Activated CD4-positive, alpha-beta memory T cell treated with anti-CD3 and anti-CD28 coated beads for 36 hours (primary cell): ENCODE measurements at regions not wholly inside any gene's neighbourhood (a gene's known extent, or its start where the extent isn't known, plus 50 kb on each side); places are given as distances from the start of the nearest gene placed in this dataset.
"Not testable (repeated sequence)": the region's sequence is repeated elsewhere in the genome, so short reads cannot be mapped to it uniquely, and the experiment has no call there.

ENCODE experiments used
- CTCF ChIA-PET: fragments of 350-600 bp; sonication (Branson Sonifier 250); formaldehyde crosslinking; loops from one replicate; lab custom pipeline; 2021; ENCODE audit warnings: antibody characterized with exemption, inconsistent platforms; lab: Charles Lee
- POLR2A ChIA-PET: fragments of 350-600 bp; sonication (Branson Sonifier 250); formaldehyde crosslinking; loops from one replicate; lab custom pipeline; 2021; ENCODE audit warnings: antibody characterized with exemption; lab: Charles Lee
- DNase-seq: peaks from one replicate; pipeline ENCODE4 v3.0.0-alpha.2; 2020
- H3K27ac Mint-ChIP-seq: one replicate; pipeline ENCODE4 v1.8.0; 2021; ENCODE audit warnings: mixed read lengths
- H3K27me3 Mint-ChIP-seq: one replicate; pipeline ENCODE4 v1.8.0; 2021; ENCODE audit warnings: mixed read lengths
- H3K36me3 Mint-ChIP-seq: one replicate; pipeline ENCODE4 v1.8.0; 2021; ENCODE audit warnings: mixed read lengths
- H3K4me1 Mint-ChIP-seq: one replicate; pipeline ENCODE4 v1.8.0; 2021; ENCODE audit warnings: low read depth, mixed read lengths
- H3K4me3 Mint-ChIP-seq: one replicate; pipeline ENCODE4 v1.8.0; 2021; ENCODE audit warnings: mild to moderate bottlenecking, mixed read lengths
- H3K9me3 Mint-ChIP-seq: one replicate; pipeline ENCODE4 v1.8.0; 2021; ENCODE audit warnings: mixed read lengths
- intact Hi-C: fragments of 100-400 bp; cut with micrococcal nuclease; formaldehyde crosslinking; loops from one replicate; pipeline ENCODE4 v1.15.1; 2023

GRCh38 chr13:112171570-112171965, 104.6 kb downstream of the SOX1 start:
- ChIA-PET POLR2A (no interaction called here), CTCF (no interaction called here)
- DNase-seq = no peak
- intact Hi-C loops = no loop called here
- H3K4me1 Mint-ChIP-seq = no peaks in the 10 kb centered on the region
- peaks cover 6% of the 10 kb centered on the region for H3K27me3 Mint-ChIP-seq
- H3K36me3 Mint-ChIP-seq = no peaks in the 10 kb centered on the region
- peaks cover 11% of the 10 kb centered on the region for H3K9me3 Mint-ChIP-seq
- H3K27ac Mint-ChIP-seq = no peak overlapping the region
- no peak overlapping the region for H3K4me3 Mint-ChIP-seq

- no peaks in the 10 kb centered on the region for H3K36me3 Mint-ChIP-seq
- intact Hi-C loops = no loop called here
- peaks cover 6% of the 10 kb centered on the region for H3K27me3 Mint-ChIP-seq
- no peak for DNase-seq
- no peak overlapping the region for H3K27ac Mint-ChIP-seq
- peaks cover 11% of the 10 kb centered on the region for H3K9me3 Mint-ChIP-seq
- H3K4me3 Mint-ChIP-seq = no peak overlapping the region
- POLR2A ChIA-PET = no interaction called here
- CTCF ChIA-PET = no interaction called here
- no peaks in the 10 kb centered on the region for H3K4me1 Mint-ChIP-seq
Measured at GRCh38 chr13:112172017-112172416, 105.1 kb downstream of the SOX1 start.

GRCh38 chr13:112172641-112173251, 105.8 kb downstream of the SOX1 start:
- peaks cover 11% of the 10 kb centered on the region for H3K9me3 Mint-ChIP-seq
- no peak for DNase-seq
- ChIA-PET CTCF (no interaction called here), POLR2A (no interaction called here)
- H3K36me3 Mint-ChIP-seq = no peaks in the 10 kb centered on the region
- peaks cover 6% of the 10 kb centered on the region for H3K27me3 Mint-ChIP-seq
- no peak overlapping the region for H3K4me3 Mint-ChIP-seq
- H3K27ac Mint-ChIP-seq = no peak overlapping the region
- H3K4me1 Mint-ChIP-seq = no peaks in the 10 kb centered on the region
- intact Hi-C loops = no loop called here

GRCh38 chr13:112174476-112175110, 107.6 kb downstream of the SOX1 start:
- no peaks in the 10 kb centered on the region for H3K36me3 Mint-ChIP-seq
- ChIA-PET CTCF (no interaction called here), POLR2A (no interaction called here)
- no peak for DNase-seq
- intact Hi-C loops = no loop called here
- H3K4me3 Mint-ChIP-seq = no peak overlapping the region
- H3K27ac Mint-ChIP-seq = no peak overlapping the region
- H3K27me3 Mint-ChIP-seq = peaks cover 6% of the 10 kb centered on the region
- peaks cover 11% of the 10 kb centered on the region for H3K9me3 Mint-ChIP-seq
- no peaks in the 10 kb centered on the region for H3K4me1 Mint-ChIP-seq

GRCh38 chr13:112175162-112176075, 108.5 kb downstream of the SOX1 start:
- Mint-ChIP-seq H3K27me3 (peaks cover 6% of the 10 kb centered on the region), H3K4me3 (no peak overlapping the region), H3K27ac (no peak overlapping the region), H3K4me1 (no peaks in the 10 kb centered on the region), H3K36me3 (no peaks in the 10 kb centered on the region), H3K9me3 (peaks cover 11% of the 10 kb centered on the region)
- CTCF ChIA-PET = no interaction called here
- no peak for DNase-seq
- intact Hi-C loops = no loop called here
- POLR2A ChIA-PET = no interaction called here

- POLR2A ChIA-PET, H3K27ac Mint-ChIP-seq, intact Hi-C loops, H3K4me3 Mint-ChIP-seq, H3K4me1 Mint-ChIP-seq, DNase-seq, CTCF ChIA-PET, H3K36me3 Mint-ChIP-seq, H3K27me3 Mint-ChIP-seq: not testable (repeated sequence)
- H3K9me3 Mint-ChIP-seq = peaks cover 11% of the 10 kb centered on the region
Measured at GRCh38 chr13:112176141-112177119, 109.5 kb downstream of the SOX1 start.

DNA sequence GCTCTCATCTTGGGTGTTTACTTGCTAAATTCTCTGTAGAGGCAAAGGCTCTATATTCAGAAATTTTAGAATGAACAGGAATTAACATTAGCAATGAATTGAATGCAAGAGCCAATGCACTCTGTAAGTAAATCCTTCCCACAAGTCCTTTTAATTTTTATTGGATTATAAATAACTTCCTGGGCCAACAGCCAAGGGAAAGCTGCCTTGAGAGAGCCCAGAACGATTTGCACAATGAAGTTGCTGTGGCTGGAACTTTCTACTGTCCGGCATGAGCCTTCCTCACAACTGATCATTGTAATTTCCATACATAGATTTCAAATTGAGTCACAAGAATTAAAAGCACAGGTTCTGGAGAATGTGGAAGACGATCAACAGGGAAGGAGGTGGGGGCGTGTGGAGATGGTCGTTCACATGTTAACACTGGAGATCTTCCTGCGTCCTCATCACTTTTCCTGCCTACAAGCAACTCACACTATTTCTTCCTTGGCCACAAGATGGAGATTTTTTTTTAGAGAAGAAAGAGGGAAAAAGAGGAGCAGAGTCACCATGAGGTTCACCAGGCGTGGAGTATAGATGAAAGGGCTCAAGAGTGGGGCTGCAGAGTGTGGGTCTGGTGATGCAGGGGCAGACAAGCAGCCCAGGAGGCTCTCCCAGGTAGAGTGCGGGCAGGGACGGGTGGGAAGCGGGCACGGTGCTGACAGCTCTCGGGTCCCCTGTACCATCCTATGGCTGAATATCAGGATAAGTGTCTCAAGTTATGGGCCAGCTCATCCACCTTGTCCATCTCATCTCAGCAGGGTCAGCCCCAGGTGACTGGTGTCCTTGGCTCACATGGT, 110.7 kb downstream of the SOX1 start:
- no peak for DNase-seq
- Mint-ChIP-seq H3K4me1 (no peaks in the 10 kb centered on the region), H3K27me3 (peaks cover 5% of the 10 kb centered on the region), H3K36me3 (no peaks in the 10 kb centered on the region), H3K9me3 (peaks cover 11% of the 10 kb centered on the region), H3K4me3 (no peak overlapping the region), H3K27ac (no peak overlapping the region)
- CTCF ChIA-PET = no interaction called here
- POLR2A ChIA-PET = no interaction called here
- intact Hi-C loops = no loop called here

- no peak overlapping the region for H3K4me3 Mint-ChIP-seq
- CTCF ChIA-PET = no interaction called here
Measured at GRCh38 chr13:112178769-112179168, 111.8 kb downstream of the SOX1 start.

DNA sequence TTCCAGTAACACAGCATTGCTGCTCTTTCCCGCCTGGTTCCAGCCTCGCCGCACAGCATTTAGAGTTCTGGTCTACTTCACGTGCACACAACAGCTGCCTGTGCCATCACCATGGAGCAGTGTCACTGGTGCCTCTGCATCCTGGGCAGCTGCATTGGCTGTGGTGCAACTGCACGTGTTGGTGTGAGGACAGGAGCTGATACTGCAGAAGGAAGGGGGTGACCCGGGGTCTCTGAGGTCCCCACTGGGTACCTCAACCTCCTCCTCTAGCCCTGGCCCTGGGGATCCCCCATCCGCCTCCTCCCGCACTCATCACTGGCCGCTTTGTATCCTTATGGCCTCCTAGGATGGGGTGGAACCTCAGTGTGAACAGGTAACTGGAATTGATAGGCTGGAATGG, 112.5 kb downstream of the SOX1 start:
- peaks cover 3% of the 10 kb centered on the region for H3K9me3 Mint-ChIP-seq
- ChIA-PET CTCF (no interaction called here), POLR2A (no interaction called here)
- intact Hi-C loops = no loop called here
- H3K4me1 Mint-ChIP-seq = no peaks in the 10 kb centered on the region
- no peak overlapping the region for H3K27ac Mint-ChIP-seq
- peaks cover 5% of the 10 kb centered on the region for H3K27me3 Mint-ChIP-seq
- H3K4me3 Mint-ChIP-seq = no peak overlapping the region
- no peak for DNase-seq
- no peaks in the 10 kb centered on the region for H3K36me3 Mint-ChIP-seq

More at GRCh38 chr13:112178769-112179168, 111.8 kb downstream of the SOX1 start:
- peaks cover 5% of the 10 kb centered on the region for H3K27me3 Mint-ChIP-seq
- H3K36me3 Mint-ChIP-seq = no peaks in the 10 kb centered on the region
- peaks cover 9% of the 10 kb centered on the region for H3K9me3 Mint-ChIP-seq
- DNase-seq = no peak
- POLR2A ChIA-PET = no interaction called here
- H3K4me1 Mint-ChIP-seq = no peaks in the 10 kb centered on the region
- no peak overlapping the region for H3K27ac Mint-ChIP-seq
- intact Hi-C loops = no loop called here

DNA sequence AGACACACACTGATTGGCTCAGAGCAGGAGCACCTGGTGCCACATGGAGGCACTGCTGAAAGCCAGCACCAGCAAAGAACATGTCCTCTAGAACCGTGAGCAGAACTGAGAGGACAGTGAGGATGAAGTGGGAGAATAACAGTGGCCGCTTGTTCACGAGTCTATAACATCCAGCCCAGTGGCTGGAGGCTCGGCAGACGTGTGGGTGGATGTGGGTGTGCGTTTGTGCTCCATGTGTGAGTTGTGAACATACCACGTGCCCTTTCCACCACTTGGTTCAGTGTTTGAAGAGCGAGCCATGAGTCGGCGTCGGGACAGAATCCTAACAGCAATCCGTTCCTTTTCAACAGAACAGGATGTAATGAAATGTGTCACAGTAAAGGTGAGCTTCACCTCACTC, 113.0 kb downstream of the SOX1 start:
- Mint-ChIP-seq H3K4me3 (no peak overlapping the region), H3K9me3 (peaks cover 1% of the 10 kb centered on the region), H3K27ac (no peak overlapping the region), H3K4me1 (no peaks in the 10 kb centered on the region), H3K27me3 (peaks cover 4% of the 10 kb centered on the region), H3K36me3 (no peaks in the 10 kb centered on the region)
- CTCF ChIA-PET = no interaction called here
- POLR2A ChIA-PET = no interaction called here
- intact Hi-C loops = no loop called here
- DNase-seq = no peak

DNA sequence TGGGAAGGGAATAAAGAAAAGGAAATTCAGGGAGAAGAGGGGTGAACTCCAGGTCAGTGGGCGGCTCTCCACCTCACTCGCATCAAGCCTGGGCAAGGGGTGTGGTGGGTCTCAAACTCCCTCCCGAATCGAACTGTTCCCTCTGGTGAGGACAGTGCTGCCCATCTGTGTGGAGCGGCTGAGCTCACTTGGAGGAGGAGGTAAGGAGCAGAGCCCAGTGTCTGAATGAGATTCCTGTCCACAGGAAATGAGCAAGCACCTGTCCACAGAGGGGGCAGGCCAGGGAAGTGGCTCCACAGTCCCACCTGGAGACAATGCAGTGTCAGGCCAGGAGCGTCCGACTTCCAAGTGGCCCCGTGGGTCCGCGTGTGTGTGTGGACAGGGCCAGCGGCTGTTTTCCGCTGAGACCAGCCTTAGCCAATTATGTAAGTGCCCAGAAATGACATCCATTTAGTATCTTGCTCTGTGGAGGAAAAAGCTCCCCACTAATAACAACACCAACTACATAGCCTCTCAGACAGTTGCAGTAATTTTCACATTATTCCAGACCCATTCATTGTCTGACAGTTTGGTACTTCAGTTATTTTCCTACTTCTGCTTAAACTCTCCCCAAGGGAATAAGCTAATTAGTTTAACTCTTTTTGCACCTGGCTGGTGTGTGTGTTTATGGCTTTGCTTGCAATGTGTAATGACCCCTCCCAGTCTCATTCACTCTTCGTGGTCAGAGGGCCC, 114.6 kb downstream of the SOX1 start:
- Mint-ChIP-seq H3K27me3 (peaks cover 3% of the 10 kb centered on the region), H3K36me3 (no peaks in the 10 kb centered on the region), H3K9me3 (no peaks in the 10 kb centered on the region), H3K27ac (no peak overlapping the region), H3K4me1 (no peaks in the 10 kb centered on the region), H3K4me3 (no peak overlapping the region)
- intact Hi-C loops = no loop called here
- no peak for DNase-seq
- ChIA-PET CTCF (no interaction called here), POLR2A (no interaction called here)
